ENCODE measurements at regions not wholly inside any gene's neighbourhood (a gene's known extent, or its start where the extent isn't known, plus 50 kb on each side); places are given as distances from the start of the nearest gene placed in this dataset.

DNA sequence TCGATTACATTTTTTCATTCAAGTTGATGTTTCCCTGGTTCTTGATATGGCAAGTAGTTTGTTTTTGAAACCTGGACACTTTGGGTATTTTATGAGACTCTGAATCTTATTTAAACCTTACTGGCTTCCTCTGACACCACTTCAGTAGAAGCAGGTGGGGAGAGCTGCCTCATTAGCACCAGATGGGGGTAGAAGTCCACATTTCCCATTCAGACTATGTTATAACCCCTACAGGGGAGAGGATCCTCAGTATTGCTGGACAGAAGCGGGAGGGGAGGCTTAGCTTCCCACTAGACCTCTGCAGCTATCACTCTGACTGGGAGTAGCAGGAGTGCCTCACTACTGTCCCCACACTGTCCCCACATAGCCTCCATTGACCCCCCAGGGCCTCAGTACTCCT, 145.3 kb upstream of the SLC35G4 start:
- TF ChIP-seq, protein P1, sequence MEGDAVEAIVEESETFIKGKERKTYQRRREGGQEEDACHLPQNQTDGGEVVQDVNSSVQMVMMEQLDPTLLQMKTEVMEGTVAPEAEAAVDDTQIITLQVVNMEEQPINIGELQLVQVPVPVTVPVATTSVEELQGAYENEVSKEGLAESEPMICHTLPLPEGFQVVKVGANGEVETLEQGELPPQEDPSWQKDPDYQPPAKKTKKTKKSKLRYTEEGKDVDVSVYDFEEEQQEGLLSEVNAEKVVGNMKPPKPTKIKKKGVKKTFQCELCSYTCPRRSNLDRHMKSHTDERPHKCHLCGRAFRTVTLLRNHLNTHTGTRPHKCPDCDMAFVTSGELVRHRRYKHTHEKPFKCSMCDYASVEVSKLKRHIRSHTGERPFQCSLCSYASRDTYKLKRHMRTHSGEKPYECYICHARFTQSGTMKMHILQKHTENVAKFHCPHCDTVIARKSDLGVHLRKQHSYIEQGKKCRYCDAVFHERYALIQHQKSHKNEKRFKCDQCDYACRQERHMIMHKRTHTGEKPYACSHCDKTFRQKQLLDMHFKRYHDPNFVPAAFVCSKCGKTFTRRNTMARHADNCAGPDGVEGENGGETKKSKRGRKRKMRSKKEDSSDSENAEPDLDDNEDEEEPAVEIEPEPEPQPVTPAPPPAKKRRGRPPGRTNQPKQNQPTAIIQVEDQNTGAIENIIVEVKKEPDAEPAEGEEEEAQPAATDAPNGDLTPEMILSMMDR (IDR thresholded peaks at IDR 0.05): no peak
- TF ChIP-seq EZH2 (IDR thresholded peaks at IDR 0.05) (no peak), EZH2phosphoT487 (IDR thresholded peaks at IDR 0.05) (no peak)
